GM12865 (cell line): ENCODE measurements at regions not wholly inside any gene's neighbourhood (a gene's known extent, or its start where the extent isn't known, plus 50 kb on each side); places are given as distances from the start of the nearest gene placed in this dataset.

ENCODE experiments used
- DNase-seq: peaks from one replicate; pipeline ENCODE4 v3.0.0; 2010; ENCODE audit warnings: low read depth
- H3K4me3 ChIP-seq: 2 replicates; pipeline ENCODE4 v1.5.1; 2011; ENCODE audit warnings: mild to moderate bottlenecking, low read depth, low read length, control low read depth
- CTCF ChIP-seq: IDR thresholded peaks from 2 replicates; pipeline ENCODE4 v1.5.1; 2011; ENCODE audit warnings: low read length, control low read depth, low read depth, inconsistent platforms; ENCODE audit not compliant: insufficient read depth; ENCODE audit errors: missing control alignments

GRCh38 chrX:150303386-150304097 lies 59.6 kb upstream of the MAMLD1 start:
- no peak overlapping the region for H3K4me3 ChIP-seq
- no peak for DNase-seq
- no peak for TF ChIP-seq CTCF

DNA sequence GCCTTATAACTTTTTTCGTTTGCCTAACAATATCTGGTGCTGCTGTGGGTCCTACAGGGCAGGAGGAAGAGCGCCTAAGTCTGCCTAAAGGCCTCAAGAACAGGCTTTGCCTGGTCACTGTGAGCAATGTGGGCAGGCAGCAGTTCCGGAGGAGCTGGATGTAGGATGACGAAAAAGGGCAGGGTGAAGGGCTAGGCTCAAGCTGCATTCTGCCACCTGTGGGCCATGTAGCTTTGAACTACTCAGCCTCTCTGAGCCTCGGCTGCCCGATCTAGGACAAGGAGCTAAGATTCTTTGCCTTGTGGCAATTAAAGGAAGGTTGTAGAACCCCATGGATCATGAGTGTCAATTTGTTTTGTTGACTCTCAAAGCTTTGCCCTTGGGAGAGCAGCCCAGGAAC lies 57.1 kb upstream of the MAMLD1 start:
- H3K4me3 ChIP-seq: no peak overlapping the region
- TF ChIP-seq CTCF: no peak
- DNase-seq: no peak

- H3K4me3 ChIP-seq: no peak overlapping the region
- TF ChIP-seq CTCF: no peak
Observed at GRCh38 chrX:150308041-150308440, 55.1 kb upstream of the MAMLD1 start.

DNA sequence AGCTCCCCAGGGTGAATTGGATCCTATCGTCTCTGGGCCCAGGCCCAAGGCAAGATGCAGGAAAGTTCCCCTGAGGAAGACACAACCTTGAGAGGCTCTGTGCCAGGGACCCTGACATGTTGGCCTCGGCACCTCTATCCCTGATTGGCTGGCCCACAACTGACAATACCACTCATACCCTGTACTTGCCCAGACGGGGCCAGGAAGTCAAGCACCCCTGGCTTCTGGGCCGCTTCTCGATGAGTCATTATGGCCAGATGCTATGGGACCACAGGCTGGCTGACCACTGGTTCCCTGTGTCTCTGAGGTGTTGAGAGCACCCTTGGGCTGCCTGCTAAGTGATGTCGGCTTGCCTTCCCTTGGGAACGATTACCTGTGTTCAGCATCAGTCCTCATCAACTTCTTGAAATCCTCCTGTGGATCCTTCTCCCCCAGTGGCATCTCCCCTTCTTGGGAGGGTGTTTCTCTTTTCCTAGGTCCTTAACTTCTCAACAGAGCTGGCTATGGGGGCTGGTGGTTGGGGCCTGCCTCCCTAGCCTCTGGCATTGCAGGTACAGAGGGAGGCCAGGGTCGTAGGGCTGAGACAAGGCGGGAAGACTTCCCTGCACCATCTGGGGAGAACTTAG lies 54.5 kb upstream of the MAMLD1 start:
- TF ChIP-seq CTCF: no peak
- DNase-seq: no peak
- no peak overlapping the region for H3K4me3 ChIP-seq

More at GRCh38 chrX:150308041-150308440, 55.1 kb upstream of the MAMLD1 start:
- no peak for DNase-seq

- TF ChIP-seq CTCF: no peak
- H3K4me3 ChIP-seq: no peak overlapping the region
Observed at GRCh38 chrX:150310417-150310816, 52.7 kb upstream of the MAMLD1 start.

GRCh38 chrX:150310881-150311280 lies 52.2 kb upstream of the MAMLD1 start:
- DNase-seq: no peak
- no peak for TF ChIP-seq CTCF
- no peak overlapping the region for H3K4me3 ChIP-seq

More at GRCh38 chrX:150310417-150310816, 52.7 kb upstream of the MAMLD1 start:
- DNase-seq: no peak

DNA sequence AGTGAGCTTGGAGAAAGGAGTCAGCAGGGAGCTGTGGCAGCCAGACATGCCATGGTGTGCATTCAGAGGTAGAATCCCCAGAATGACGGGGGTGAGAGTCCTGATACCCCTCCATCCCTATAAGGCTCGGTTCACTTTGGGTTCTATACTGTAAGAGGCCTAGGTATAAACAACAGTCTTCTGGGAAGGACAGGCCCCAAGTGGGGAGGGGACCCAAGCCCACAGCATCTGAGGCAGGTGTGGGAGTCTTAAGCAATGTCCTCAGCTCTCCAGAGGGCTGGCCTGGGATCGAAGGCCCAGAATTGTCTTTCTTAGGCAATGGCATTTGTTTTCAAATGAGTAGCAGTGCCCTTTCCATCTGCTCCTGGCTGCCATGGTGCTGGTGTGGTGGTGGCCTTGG lies 50.2 kb upstream of the MAMLD1 start:
- no peak overlapping the region for H3K4me3 ChIP-seq
- DNase-seq: no peak
- TF ChIP-seq CTCF: no peak
